Right atrium auricular region (tissue), 2 donors: ENCODE measurements at regions not wholly inside any gene's neighbourhood (a gene's known extent, or its start where the extent isn't known, plus 50 kb on each side); places are given as distances from the start of the nearest gene placed in this dataset.
"Not testable (repeated sequence)": the region's sequence is repeated elsewhere in the genome, so short reads cannot be mapped to it uniquely, and the experiment has no call there.

Experiments used
- DNase-seq: peaks from one replicate; pipeline ENCODE4 v3.0.0-alpha.2; 2019; ENCODE audit warnings: low spot score
- H3K27ac ChIP-seq, 2 donors: fragments of 200-600 bp; sonication (generic); 1 replicate in 1 of 2; 2 replicates in 1 of 2; pipeline ENCODE4 v1.5.1; 2016 to 2019
- H3K27me3 ChIP-seq, 2 donors: fragments of 200-600 bp; sonication (generic); one replicate each; pipeline versions ENCODE4 v1.5.1 to v1.6.0; 2017 to 2019
- H3K36me3 ChIP-seq: fragments of 200-600 bp; sonication (generic); one replicate; pipeline ENCODE4 v1.5.1; 2016
- H3K4me1 ChIP-seq, 2 donors: fragments of 200-600 bp; sonication (generic); one replicate each; pipeline versions ENCODE4 v1.5.1 to v1.6.0; 2017 to 2019
- H3K4me3 ChIP-seq, 2 donors: fragments of 200-600 bp; sonication (generic); 1 replicate in 1 of 2; 2 replicates in 1 of 2; pipeline ENCODE4 v1.5.1; 2017 to 2019; ENCODE audit warnings: mild to moderate bottlenecking in 1 of 2, moderate library complexity in 1 of 2
- H3K9me3 ChIP-seq, 2 donors: fragments of 200-600 bp; sonication (generic); one replicate each; pipeline ENCODE4 v1.5.1; 2019
- CTCF ChIP-seq, 2 donors: fragments of 200-600 bp; sonication (generic); IDR thresholded peaks; one replicate each; pipeline ENCODE4 v1.5.1; 2019; ENCODE audit warnings: antibody characterized with exemption in 2 of 2

- H3K27ac ChIP-seq, H3K4me1 ChIP-seq, DNase-seq, H3K9me3 ChIP-seq, H3K36me3 ChIP-seq, H3K27me3 ChIP-seq, H3K4me3 ChIP-seq: not testable (repeated sequence)
Observed at GRCh38 chr20:18876394-18876793, 62.8 kb downstream of the SCP2D1 start.

- no peak for DNase-seq
- TF ChIP-seq CTCF (IDR thresholded peaks at IDR 0.05) = no peak
- no peaks in the 10 kb centered on the region for H3K27me3 ChIP-seq
- H3K36me3 ChIP-seq = no peaks in the 10 kb centered on the region
- H3K4me3 ChIP-seq = no peak overlapping the region
- no peak overlapping the region for H3K27ac ChIP-seq
- peaks cover 0 to 2% of the 10 kb centered on the region in 2 donors for H3K9me3 ChIP-seq
- no peaks in the 10 kb centered on the region for H3K4me1 ChIP-seq
Observed at GRCh38 chr20:18879262-18879661, 65.7 kb downstream of the SCP2D1 start.

GRCh38 chr20:18886756-18887155 is 73.2 kb downstream of the SCP2D1 start:
- Histone ChIP-seq H3K4me1 (no peaks in the 10 kb centered on the region), H3K27me3 (no peaks in the 10 kb centered on the region), H3K9me3 (no peaks in the 10 kb centered on the region), H3K36me3 (no peaks in the 10 kb centered on the region), H3K27ac (no peak overlapping the region), H3K4me3 (no peak overlapping the region)
- no peak for DNase-seq
- TF ChIP-seq CTCF (IDR thresholded peaks at IDR 0.05) = no peak

DNA sequence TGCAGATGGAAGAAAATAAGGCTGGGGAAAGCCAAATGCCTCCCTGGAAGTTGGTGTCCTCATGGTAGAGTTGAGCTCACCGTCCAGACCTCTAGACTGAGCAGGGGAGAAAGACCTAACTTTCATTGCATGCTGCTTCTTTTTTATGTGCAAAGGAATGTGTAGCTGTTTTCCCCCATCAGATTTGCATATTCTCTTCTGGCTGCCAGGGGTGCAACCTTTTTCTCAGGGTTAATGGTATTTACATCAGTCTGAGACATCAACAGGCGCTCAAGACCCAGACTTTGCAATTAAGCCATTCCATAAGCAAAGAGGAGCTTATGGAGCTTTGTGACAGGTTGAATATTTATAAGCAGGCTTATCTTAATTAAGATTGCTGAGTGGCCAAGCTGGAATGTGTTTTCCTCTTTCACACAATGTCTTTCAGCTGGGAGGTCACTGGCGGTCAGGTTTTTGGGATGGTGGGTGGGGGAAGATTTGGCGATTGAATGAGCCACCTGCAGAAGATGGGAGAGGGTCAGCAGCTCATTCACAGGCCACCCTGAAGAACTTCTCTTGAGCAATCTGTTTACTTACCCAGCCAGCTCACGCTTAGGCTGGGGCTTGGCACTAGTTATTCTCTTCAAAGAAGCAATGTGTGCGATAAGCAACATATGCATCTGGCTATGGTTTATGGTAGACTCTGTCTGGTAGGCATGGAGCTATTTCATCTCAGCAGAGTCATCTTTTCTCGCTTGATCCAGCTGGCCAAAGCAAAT is 88.6 kb downstream of the SCP2D1 start:
- Histone ChIP-seq H3K9me3 (no peaks in the 10 kb centered on the region), H3K4me1 (no peaks in the 10 kb centered on the region), H3K27me3 (no peaks in the 10 kb centered on the region), H3K27ac (no peak overlapping the region), H3K36me3 (no peaks in the 10 kb centered on the region), H3K4me3 (no peak overlapping the region)
- no peak for TF ChIP-seq CTCF (IDR thresholded peaks at IDR 0.05)
- DNase-seq = no peak

DNA sequence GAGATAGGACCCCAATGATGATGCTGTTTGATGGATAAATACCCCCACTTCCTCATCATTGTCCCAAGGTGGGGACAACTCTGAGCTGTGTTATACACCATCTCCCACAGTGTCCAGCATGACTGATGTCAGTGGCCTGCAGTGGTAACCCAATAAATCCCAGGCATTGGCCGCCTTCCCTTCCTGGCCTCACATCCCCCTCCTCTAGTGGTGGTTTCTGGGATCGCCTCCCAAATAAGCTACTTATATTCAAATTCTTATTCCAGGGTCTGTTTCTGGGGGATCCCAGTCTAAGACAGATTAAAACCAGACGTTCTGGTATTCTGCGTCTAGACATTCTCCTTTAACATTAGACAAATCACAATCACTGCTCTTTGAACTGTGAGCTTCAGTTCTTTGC is 90.6 kb downstream of the SCP2D1 start:
- Histone ChIP-seq H3K4me1 (no peaks in the 10 kb centered on the region), H3K27ac (no peak overlapping the region), H3K4me3 (no peak overlapping the region), H3K9me3 (no peaks in the 10 kb centered on the region), H3K36me3 (no peaks in the 10 kb centered on the region), H3K27me3 (no peaks in the 10 kb centered on the region)
- no peak for TF ChIP-seq CTCF (IDR thresholded peaks at IDR 0.05)
- DNase-seq = no peak

GRCh38 chr20:18904624-18905023 is 91.0 kb downstream of the SCP2D1 start:
- Histone ChIP-seq H3K27me3 (no peaks in the 10 kb centered on the region), H3K36me3 (no peaks in the 10 kb centered on the region), H3K4me1 (no peaks in the 10 kb centered on the region), H3K27ac (no peak overlapping the region), H3K9me3 (no peaks in the 10 kb centered on the region), H3K4me3 (no peak overlapping the region)
- peak in 1 of 2 donors; percentile 52 for TF ChIP-seq CTCF (IDR thresholded peaks at IDR 0.05)
- DNase-seq = no peak
